Stomach (tissue), 4 donors: ENCODE measurements at regions not wholly inside any gene's neighbourhood (a gene's known extent, or its start where the extent isn't known, plus 50 kb on each side); places are given as distances from the start of the nearest gene placed in this dataset.

Experiments used
- POLR2A ChIP-seq, 4 donors: fragments of 450-650 bp; IDR thresholded peaks; one replicate each; pipeline ENCODE4 v1.6.1; 2016; ENCODE audit warnings: antibody characterized with exemption in 4 of 4, control low read depth in 2 of 4, mild to moderate bottlenecking in 1 of 4, moderate library complexity in 1 of 4
- TF ChIP-seq, protein P1 (sequence below), 7 experiments: fragments of 450-650 bp in 4 of 7; fragments of 200-600 bp in 3 of 7; sonication (generic) in 3 of 7; IDR thresholded peaks; one replicate each; pipeline ENCODE4 v1.5.1; 2016 to 2019; ENCODE audit warnings: antibody characterized with exemption in 7 of 7, control low read depth in 2 of 7, mild to moderate bottlenecking in 1 of 7

DNA sequence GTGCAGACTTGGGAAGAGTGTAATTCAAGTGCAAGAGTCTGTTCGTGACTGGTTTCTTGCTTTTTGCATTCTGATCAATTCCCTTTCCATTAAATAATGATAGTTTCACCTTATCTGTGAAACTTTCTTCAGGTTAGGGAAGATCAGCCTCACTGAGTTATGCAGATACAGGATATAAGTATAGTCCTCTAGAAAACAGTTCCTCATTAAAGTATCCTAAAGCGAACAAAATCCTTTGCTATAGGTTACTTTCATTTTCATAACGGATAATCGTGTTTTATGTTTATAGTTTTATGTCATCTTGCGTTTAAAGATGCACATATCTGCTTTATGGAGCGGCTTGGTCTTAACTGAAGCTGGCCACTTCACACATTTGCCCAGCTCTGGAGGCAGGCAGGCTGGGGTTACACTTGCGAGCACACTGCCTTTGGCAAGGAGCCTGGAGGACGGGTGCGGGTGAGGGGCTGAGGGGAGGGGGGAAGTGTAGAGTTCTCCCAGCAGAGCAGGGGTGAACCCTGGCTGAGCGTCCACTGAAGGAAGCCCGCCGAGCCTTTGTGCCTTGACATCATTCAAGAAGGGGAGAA is 123.5 kb upstream of the IFNGR1 start:
- TF ChIP-seq, protein P1, sequence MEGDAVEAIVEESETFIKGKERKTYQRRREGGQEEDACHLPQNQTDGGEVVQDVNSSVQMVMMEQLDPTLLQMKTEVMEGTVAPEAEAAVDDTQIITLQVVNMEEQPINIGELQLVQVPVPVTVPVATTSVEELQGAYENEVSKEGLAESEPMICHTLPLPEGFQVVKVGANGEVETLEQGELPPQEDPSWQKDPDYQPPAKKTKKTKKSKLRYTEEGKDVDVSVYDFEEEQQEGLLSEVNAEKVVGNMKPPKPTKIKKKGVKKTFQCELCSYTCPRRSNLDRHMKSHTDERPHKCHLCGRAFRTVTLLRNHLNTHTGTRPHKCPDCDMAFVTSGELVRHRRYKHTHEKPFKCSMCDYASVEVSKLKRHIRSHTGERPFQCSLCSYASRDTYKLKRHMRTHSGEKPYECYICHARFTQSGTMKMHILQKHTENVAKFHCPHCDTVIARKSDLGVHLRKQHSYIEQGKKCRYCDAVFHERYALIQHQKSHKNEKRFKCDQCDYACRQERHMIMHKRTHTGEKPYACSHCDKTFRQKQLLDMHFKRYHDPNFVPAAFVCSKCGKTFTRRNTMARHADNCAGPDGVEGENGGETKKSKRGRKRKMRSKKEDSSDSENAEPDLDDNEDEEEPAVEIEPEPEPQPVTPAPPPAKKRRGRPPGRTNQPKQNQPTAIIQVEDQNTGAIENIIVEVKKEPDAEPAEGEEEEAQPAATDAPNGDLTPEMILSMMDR (IDR thresholded peaks at IDR 0.05), result no peak
- TF ChIP-seq POLR2A (IDR thresholded peaks at IDR 0.05), result no peak
